Panc1 (cell line): ENCODE measurements at regions not wholly inside any gene's neighbourhood (a gene's known extent, or its start where the extent isn't known, plus 50 kb on each side); places are given as distances from the start of the nearest gene placed in this dataset.

Experiments
- ATAC-seq: fragments of 200-7000 bp; cut with Tn5 transposase; 2 replicates; pipeline ENCODE4 v1.9.1; 2020; ENCODE audit warnings: mild to moderate bottlenecking, moderate library complexity
- BruUV-seq: library from RNA; stranded (reverse); fragments of 400-500 nt; replicated peaks from 2 replicates; lab custom pipeline; 2021; lab: Mats Ljungman, UMichigan
- CTCF ChIA-PET: fragments of 300-600 bp; sonication (Branson Sonifier 250); formaldehyde crosslinking; loops from one replicate; lab custom pipeline; 2022; ENCODE audit warnings: antibody characterized with exemption; lab: Charles Lee
- POLR2A ChIA-PET: fragments of 300-600 bp; sonication (Branson Sonifier 250); formaldehyde crosslinking; loops from one replicate; lab custom pipeline; 2022; ENCODE audit warnings: antibody characterized with exemption; lab: Charles Lee
- DNase-seq: peaks from one replicate; pipeline ENCODE4 v3.0.0-alpha.2; 2010; ENCODE audit warnings: low read depth, low spot score
- H3K27ac ChIP-seq: 2 replicates; pipeline ENCODE4 v1.5.1; 2011; ENCODE audit warnings: mild to moderate bottlenecking, low read length, inconsistent platforms
- H3K27me3 ChIP-seq: fragments of 200-500 bp; sonication (Bioruptor generic); 2 replicates; pipeline ENCODE4 v1.6.0; 2014; ENCODE audit warnings: low read length, inconsistent platforms; ENCODE audit not compliant: control insufficient read depth, insufficient read depth
- H3K36me3 ChIP-seq: fragments of 200-500 bp; sonication (Bioruptor generic); 2 replicates; pipeline ENCODE4 v1.5.1; 2014; ENCODE audit warnings: inconsistent platforms, mild to moderate bottlenecking, low read length, moderate library complexity; ENCODE audit not compliant: control insufficient read depth, insufficient read depth
- H3K4me1 ChIP-seq: 2 replicates; pipeline ENCODE4 v1.5.1; 2011; ENCODE audit warnings: inconsistent platforms, mild to moderate bottlenecking, low read length, moderate library complexity; ENCODE audit not compliant: control insufficient read depth, insufficient read depth
- H3K4me3 ChIP-seq, 2 experiments: 2 replicates each; pipeline ENCODE4 v1.5.1; 2011 to 2012; ENCODE audit warnings: low read depth in 2 of 2, low read length in 2 of 2, mild to moderate bottlenecking in 2 of 2, inconsistent platforms in 1 of 2, moderate library complexity in 1 of 2
- H3K9me3 ChIP-seq: fragments of 200-500 bp; sonication (Bioruptor generic); 2 replicates; pipeline ENCODE4 v1.5.1; 2014; ENCODE audit warnings: low read depth, mild to moderate bottlenecking, inconsistent platforms, low read length, moderate library complexity; ENCODE audit not compliant: control insufficient read depth, insufficient read depth
- CTCF ChIP-seq: fragments of 450-650 bp; IDR thresholded peaks from 2 replicates; pipeline ENCODE4 v1.5.1; 2017; ENCODE audit warnings: mild to moderate bottlenecking
- POLR2AphosphoS5 ChIP-seq: IDR thresholded peaks from 2 replicates; pipeline ENCODE4 v1.6.1; 2012; ENCODE audit warnings: mild to moderate bottlenecking, low read depth, low read length, moderate library complexity
- REST ChIP-seq, 2 experiments: IDR thresholded peaks; 2 replicates each; pipeline ENCODE4 v1.6.1; 2011 to 2012; ENCODE audit warnings: low read depth in 2 of 2, control low read depth in 1 of 2, low read length in 1 of 2, mild to moderate bottlenecking in 1 of 2, moderate library complexity in 1 of 2; ENCODE audit not compliant: insufficient read depth in 1 of 2
- SIN3A ChIP-seq: IDR thresholded peaks from 2 replicates; pipeline ENCODE4 v1.6.1; 2012; ENCODE audit warnings: low read depth, mild to moderate bottlenecking, low read length, moderate library complexity, borderline replicate concordance; ENCODE audit not compliant: insufficient read depth
- TCF7L2 ChIP-seq: IDR thresholded peaks from 2 replicates; pipeline ENCODE4 v1.6.1; 2011; ENCODE audit warnings: mild to moderate bottlenecking, low read depth, low read length, inconsistent platforms
- in situ Hi-C: cut with HindIII; loops from 2 replicates; pipeline ENCODE4 v1.10.0; 2016; ENCODE audit warnings: low sequenced_read_pairs, low pct_unique_long_range_greater_than_20kb
- intact Hi-C: fragments of 100-400 bp; cut with micrococcal nuclease; formaldehyde crosslinking; loops from one replicate; pipeline ENCODE4 v1.10.0; 2022; ENCODE audit not compliant: unreplicated experiment

- intact Hi-C loops, result no loop called here
- ATAC-seq (no peak), DNase-seq (no peak)
- no TSS peak for BruUV-seq
- in situ Hi-C loops, result no loop called here
- no peak overlapping the region for H3K4me3 ChIP-seq
- no peaks in the 10 kb centered on the region for H3K27me3 ChIP-seq
- H3K27ac ChIP-seq, result no peak overlapping the region
- no peaks in the 10 kb centered on the region for H3K9me3 ChIP-seq
- ChIA-PET CTCF (no interaction called here), POLR2A (no interaction called here)
- no peak for TF ChIP-seq REST (IDR thresholded peaks at IDR 0.05; ENCODE audit: insufficient read depth in 1 of 2, low read depth in 2 of 2, low read length in 1 of 2)
- TF ChIP-seq TCF7L2, result no peak
- TF ChIP-seq SIN3A, result no peak
- TF ChIP-seq POLR2AphosphoS5, result no peak
- TF ChIP-seq CTCF, result no peak
- H3K36me3 ChIP-seq, result no peaks in the 10 kb centered on the region
- H3K4me1 ChIP-seq, result no peaks in the 10 kb centered on the region
Observed at GRCh38 chrX:809081-809480, 178.5 kb downstream of the SHOX start.

GRCh38 chrX:806586-806985 lies 176.0 kb downstream of the SHOX start:
- no TSS peak for BruUV-seq
- in situ Hi-C loops, result no loop called here

More at GRCh38 chrX:806586-806985, 176.0 kb downstream of the SHOX start:
- CTCF ChIA-PET, result no interaction called here
- Histone ChIP-seq H3K9me3 (no peaks in the 10 kb centered on the region), H3K27ac (no peak overlapping the region), H3K4me3 (no peak overlapping the region), H3K4me1 (no peaks in the 10 kb centered on the region), H3K27me3 (no peaks in the 10 kb centered on the region), H3K36me3 (no peaks in the 10 kb centered on the region)
- TF ChIP-seq POLR2AphosphoS5, result no peak
- TF ChIP-seq TCF7L2, result no peak
- TF ChIP-seq SIN3A, result no peak
- no peak for TF ChIP-seq CTCF
- TF ChIP-seq REST (IDR thresholded peaks at IDR 0.05; ENCODE audit: insufficient read depth in 1 of 2, low read depth in 2 of 2, low read length in 1 of 2), result no peak
- intact Hi-C loops, result no loop called here
- POLR2A ChIA-PET, result no interaction called here
- DNase-seq, result no peak
- no peak for ATAC-seq
